Activated CD8-positive, alpha-beta memory T cell treated with anti-CD3 and anti-CD28 coated beads for 4 hours (primary cell): ENCODE measurements at regions not wholly inside any gene's neighbourhood (a gene's known extent, or its start where the extent isn't known, plus 50 kb on each side); places are given as distances from the start of the nearest gene placed in this dataset.
"Not testable (repeated sequence)": the region's sequence is repeated elsewhere in the genome, so short reads cannot be mapped to it uniquely, and the experiment has no call there.

ENCODE experiments used
- DNase-seq, 2 donors: peaks; one replicate each; pipeline ENCODE4 v3.0.0-alpha.2; 2020; ENCODE audit warnings: low read depth in 2 of 2

GRCh38 chr5:174625591-174626350, 98.6 kb upstream of the MSX2 start:
- DNase-seq = no peak

DNA sequence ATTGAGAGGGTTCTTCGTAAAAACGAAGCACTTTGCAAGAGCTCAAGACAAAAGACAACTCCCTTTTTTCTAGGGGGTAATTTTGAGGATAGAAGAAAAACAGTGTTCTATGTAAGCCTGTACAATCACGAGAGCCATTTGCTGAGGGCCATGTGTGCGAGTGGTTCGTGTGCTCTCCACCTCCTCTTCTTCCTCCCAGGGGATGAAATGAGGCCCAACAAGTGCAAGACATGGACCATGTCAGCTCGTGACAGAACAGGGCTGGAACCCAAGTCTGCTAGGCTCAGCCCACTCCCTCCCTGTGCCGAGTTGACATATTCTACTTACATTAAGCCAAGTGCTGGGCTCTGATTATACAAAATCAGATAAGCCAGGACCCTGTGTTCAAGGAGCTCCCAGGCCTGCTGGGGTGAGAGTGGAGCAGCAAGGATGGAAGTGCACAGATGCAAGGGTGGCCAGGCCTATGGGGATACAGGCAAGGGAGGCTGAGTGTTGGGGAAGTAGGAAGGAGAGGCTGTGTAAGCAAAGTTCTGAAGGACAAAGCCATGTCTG, 97.9 kb upstream of the MSX2 start:
- no peak for DNase-seq

- no peak for DNase-seq
Measured at GRCh38 chr5:174636094-174636493, 88.3 kb upstream of the MSX2 start.

GRCh38 chr5:174642816-174643405, 81.5 kb upstream of the MSX2 start:
- DNase-seq = no peak

GRCh38 chr5:174644436-174644835, 79.9 kb upstream of the MSX2 start:
- DNase-seq = no peak

GRCh38 chr5:174644923-174645322, 79.5 kb upstream of the MSX2 start:
- no peak for DNase-seq

GRCh38 chr5:174645677-174646076, 78.7 kb upstream of the MSX2 start:
- no peak for DNase-seq

DNA sequence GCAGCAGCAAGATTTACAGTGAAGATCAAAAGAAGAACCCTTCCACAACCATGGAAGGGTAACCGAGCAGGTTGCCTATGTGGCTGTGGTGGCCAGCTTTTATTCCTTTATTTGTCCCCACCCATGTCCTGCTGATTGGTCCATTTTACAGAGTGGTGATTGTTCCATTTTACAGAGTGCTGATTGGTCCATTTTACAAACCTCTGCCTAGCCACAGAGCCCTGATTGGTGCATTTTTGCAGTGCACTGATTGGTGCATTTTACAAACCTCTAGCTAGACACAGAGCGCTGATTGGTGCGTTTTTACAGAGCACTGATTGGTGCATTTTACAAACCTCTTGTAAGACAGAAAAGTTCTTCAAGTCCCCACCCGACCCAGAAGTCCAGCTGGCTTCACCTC, 75.8 kb upstream of the MSX2 start:
- DNase-seq = not testable (repeated sequence)

GRCh38 chr5:174649391-174649790, 75.0 kb upstream of the MSX2 start:
- DNase-seq = no peak

- DNase-seq = no peak
Measured at GRCh38 chr5:174654442-174654841, 69.9 kb upstream of the MSX2 start.

- DNase-seq = no peak
Measured at GRCh38 chr5:174655351-174655750, 69.0 kb upstream of the MSX2 start.

DNA sequence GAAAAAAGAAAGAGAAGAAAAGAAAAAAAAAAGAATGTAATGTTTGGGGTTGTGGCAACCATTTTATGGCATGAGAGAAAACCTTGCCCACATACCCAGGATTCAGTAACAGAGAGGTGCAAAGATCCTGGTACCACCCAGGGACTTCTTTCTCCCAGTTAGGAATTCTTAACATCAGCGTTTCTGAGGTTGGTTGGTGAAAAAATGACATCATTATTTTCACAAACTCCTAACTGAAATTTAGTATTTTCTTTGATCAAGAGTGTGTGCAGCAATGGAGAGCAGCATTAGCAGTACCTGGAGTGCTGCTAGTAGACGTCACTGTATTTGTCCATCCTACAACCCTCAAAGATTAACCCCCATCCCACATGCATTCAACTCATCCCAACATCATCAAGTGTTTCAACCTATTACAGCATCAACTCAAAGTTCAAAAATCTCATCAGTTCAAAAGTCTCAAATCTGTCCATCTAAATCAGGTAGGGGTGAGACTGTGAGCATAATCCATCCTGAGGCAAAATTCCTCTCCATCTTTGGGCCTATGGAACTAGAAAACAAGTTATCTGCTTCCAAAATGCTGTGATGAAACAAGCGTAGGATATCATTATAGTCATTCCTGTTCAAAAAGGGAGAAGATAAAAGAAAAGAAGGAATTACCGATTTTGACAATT, 60.1 kb upstream of the MSX2 start:
- DNase-seq = no peak

- DNase-seq = no peak
Measured at GRCh38 chr5:174665347-174665746, 59.0 kb upstream of the MSX2 start.

- DNase-seq = no peak
Measured at GRCh38 chr5:174667526-174667925, 56.9 kb upstream of the MSX2 start.

DNA sequence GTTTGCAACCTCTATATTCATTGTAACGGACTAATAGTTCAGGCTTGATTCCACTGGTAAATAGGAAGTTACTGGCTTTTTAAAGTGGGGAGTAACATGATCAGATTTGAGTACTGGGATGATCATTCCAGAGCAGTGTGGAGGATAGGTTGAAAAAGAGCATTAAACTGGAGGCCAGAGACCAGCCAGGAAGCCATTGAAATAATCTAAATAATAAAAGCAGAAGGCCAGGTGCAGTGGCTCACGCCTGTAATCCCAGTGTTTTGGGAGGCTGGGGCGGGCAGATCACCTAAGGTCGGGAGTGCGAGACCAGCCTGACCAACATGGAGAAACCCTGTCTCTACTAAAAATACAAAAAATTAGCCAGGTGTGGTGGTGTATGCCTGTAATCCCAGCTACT, 56.0 kb upstream of the MSX2 start:
- no peak for DNase-seq
